IMR-90 (cell line): ENCODE measurements at regions not wholly inside any gene's neighbourhood (a gene's known extent, or its start where the extent isn't known, plus 50 kb on each side); places are given as distances from the start of the nearest gene placed in this dataset.

Experiments used
- ATAC-seq: fragments of 200-7000 bp; cut with Tn5 transposase; 2 replicates; pipeline ENCODE4 v1.9.1; 2020; ENCODE audit warnings: low read depth, mild to moderate bottlenecking, moderate library complexity
- BruUV-seq: library from RNA; stranded (reverse); fragments of 400-500 nt; replicated peaks from 2 replicates; lab custom pipeline; 2021; lab: Mats Ljungman, UMichigan
- CTCF ChIA-PET: fragments of 300-600 bp; formaldehyde crosslinking; extraction: SDS; loops from one replicate; lab custom pipeline; 2021; ENCODE audit warnings: antibody characterized with exemption; lab: Yijun Ruan, JAX
- POLR2A ChIA-PET: fragments of 300-600 bp; sonication (Branson Sonifier 250); formaldehyde crosslinking; loops from one replicate; lab custom pipeline; 2022; ENCODE audit warnings: antibody characterized with exemption; ENCODE audit not compliant: unreplicated experiment; lab: Charles Lee
- DNase-seq: peaks from one replicate; pipeline ENCODE4 v3.0.0; 2013
- H2AFZ ChIP-seq: replicated peaks from 2 replicates; pipeline ENCODE3; 2013; ENCODE audit warnings: low read length, mild to moderate bottlenecking; ENCODE audit not compliant: poor library complexity
- H2AK5ac ChIP-seq: 2 replicates; pipeline ENCODE4 v1.6.1; 2013; ENCODE audit warnings: low read depth, low read length, inconsistent platforms
- H2AK9ac ChIP-seq: replicated peaks from 2 replicates; pipeline ENCODE3; 2013; ENCODE audit warnings: mild to moderate bottlenecking, low read depth, low read length, moderate library complexity; ENCODE audit not compliant: poor library complexity
- H2BK120ac ChIP-seq: 2 replicates; pipeline ENCODE4 v1.6.1; 2013; ENCODE audit warnings: low read depth, low read length, inconsistent platforms
- H2BK15ac ChIP-seq: 3 replicates; pipeline ENCODE4 v1.6.1; 2013; ENCODE audit warnings: low read depth, low read length, inconsistent platforms
- H2BK20ac ChIP-seq: 2 replicates; pipeline ENCODE4 v1.6.1; 2013; ENCODE audit warnings: low read depth, mild to moderate bottlenecking, inconsistent platforms, low read length, moderate library complexity
- H2BK5ac ChIP-seq: 2 replicates; pipeline ENCODE4 v1.6.1; 2013; ENCODE audit warnings: mild to moderate bottlenecking, low read depth, low read length, inconsistent platforms; ENCODE audit not compliant: poor library complexity, severe bottlenecking
- H3K14ac ChIP-seq: replicated peaks from 2 replicates; pipeline ENCODE4 v1.6.1; 2013; ENCODE audit warnings: low read depth, low read length, inconsistent platforms
- H3K18ac ChIP-seq: 2 replicates; pipeline ENCODE4 v1.6.1; 2013; ENCODE audit warnings: low read depth, low read length, control low read depth
- H3K23ac ChIP-seq: 2 replicates; pipeline ENCODE4 v1.6.1; 2013; ENCODE audit warnings: low read depth, low read length, inconsistent platforms
- H3K27ac ChIP-seq: 2 replicates; pipeline ENCODE4 v1.5.1; 2013; ENCODE audit warnings: mild to moderate bottlenecking, control low read depth, low read length; ENCODE audit not compliant: insufficient read depth
- H3K27me3 ChIP-seq: 2 replicates; pipeline ENCODE4 v1.6.1; 2013; ENCODE audit warnings: low read length; ENCODE audit not compliant: control insufficient read depth, insufficient read depth
- H3K36me3 ChIP-seq: 2 replicates; pipeline ENCODE4 v1.6.1; 2013; ENCODE audit warnings: low read length, mixed read lengths; ENCODE audit not compliant: control insufficient read depth, insufficient read depth
- H3K4ac ChIP-seq: 2 replicates; pipeline ENCODE4 v1.6.1; 2013; ENCODE audit warnings: low read depth, low read length, inconsistent platforms
- H3K4me1 ChIP-seq: 2 replicates; pipeline ENCODE4 v1.6.1; 2013; ENCODE audit warnings: low read length, mixed read lengths; ENCODE audit not compliant: control insufficient read depth, insufficient read depth
- H3K4me2 ChIP-seq: 2 replicates; pipeline ENCODE4 v1.6.1; 2013; ENCODE audit warnings: low read depth, mild to moderate bottlenecking, control low read depth, low read length, moderate library complexity
- H3K4me3 ChIP-seq: 2 replicates; pipeline ENCODE4 v1.5.1; 2013; ENCODE audit warnings: low read depth, mild to moderate bottlenecking, control low read depth, low read length, moderate library complexity; ENCODE audit not compliant: insufficient read depth
- H3K56ac ChIP-seq: 2 replicates; pipeline ENCODE4 v1.6.1; 2013; ENCODE audit warnings: low read length, inconsistent platforms; ENCODE audit not compliant: insufficient read depth; ENCODE audit errors: extremely low read depth
- H3K79me1 ChIP-seq, 2 experiments: 2 replicates each; pipeline ENCODE4 v1.6.1; 2013; ENCODE audit warnings: low read length in 2 of 2, inconsistent platforms in 1 of 2, low read depth in 1 of 2
- H3K9ac ChIP-seq: 2 replicates; pipeline ENCODE4 v1.6.1; 2013; ENCODE audit warnings: low read depth, low read length, control low read depth
- H3K9me1 ChIP-seq: 2 replicates; pipeline ENCODE4 v1.6.1; 2013; ENCODE audit warnings: low read length, inconsistent platforms; ENCODE audit not compliant: insufficient read depth
- H3K9me3 ChIP-seq: 2 replicates; pipeline ENCODE4 v1.6.1; 2013; ENCODE audit warnings: low read length; ENCODE audit not compliant: control insufficient read depth, insufficient read depth
- H4K20me1 ChIP-seq: 2 replicates; pipeline ENCODE4 v1.6.1; 2013; ENCODE audit warnings: low read length, inconsistent platforms; ENCODE audit not compliant: insufficient read depth
- H4K5ac ChIP-seq: 2 replicates; pipeline ENCODE4 v1.6.1; 2013; ENCODE audit warnings: mild to moderate bottlenecking, low read depth, low read length, control low read depth
- H4K8ac ChIP-seq, 2 experiments: 2 replicates each; pipeline ENCODE4 v1.6.1; 2013; ENCODE audit warnings: low read depth in 2 of 2, low read length in 2 of 2, control low read depth in 1 of 2, inconsistent platforms in 1 of 2
- H4K91ac ChIP-seq: 2 replicates; pipeline ENCODE4 v1.6.1; 2013; ENCODE audit warnings: low read depth, low read length, inconsistent platforms; ENCODE audit not compliant: insufficient read depth
- BHLHE40 ChIP-seq: fragments of 150-350 bp; IDR thresholded peaks from 2 replicates; pipeline ENCODE4 v1.6.1; 2016; ENCODE audit warnings: mild to moderate bottlenecking, low read depth, low read length
- CEBPB ChIP-seq: IDR thresholded peaks from 2 replicates; pipeline ENCODE4 v1.6.1; 2012; ENCODE audit warnings: low read depth, low read length, improper control_type of control experiment
- CHD1 ChIP-seq: IDR thresholded peaks from 2 replicates; pipeline ENCODE4 v1.6.1; 2012; ENCODE audit warnings: low read depth, low read length, improper control_type of control experiment
- CTCF ChIP-seq: conservative IDR thresholded peaks from 2 replicates; pipeline ENCODE4 v1.5.1; 2012; ENCODE audit warnings: mild to moderate bottlenecking, low read depth, low read length, improper control_type of control experiment
- ELK1 ChIP-seq: fragments of 150-350 bp; IDR thresholded peaks from 2 replicates; pipeline ENCODE4 v1.6.1; 2016; ENCODE audit warnings: low read depth, mild to moderate bottlenecking, low read length, moderate library complexity, borderline replicate concordance
- FOS ChIP-seq: fragments of 150-350 bp; IDR thresholded peaks from 2 replicates; pipeline ENCODE4 v1.6.1; 2016; ENCODE audit warnings: low read depth, low read length
- MAFK ChIP-seq: IDR thresholded peaks from 2 replicates; pipeline ENCODE4 v1.6.1; 2012; ENCODE audit warnings: low read depth, low read length, improper control_type of control experiment
- MAZ ChIP-seq: IDR thresholded peaks from 2 replicates; pipeline ENCODE4 v1.6.1; 2012; ENCODE audit warnings: low read depth, mild to moderate bottlenecking, low read length, improper control_type of control experiment, moderate library complexity, borderline replicate concordance
- MXI1 ChIP-seq: IDR thresholded peaks from 2 replicates; pipeline ENCODE4 v1.6.1; 2012; ENCODE audit warnings: low read depth, mild to moderate bottlenecking, low read length, moderate library complexity, borderline replicate concordance
- NFE2L2 ChIP-seq: fragments of 150-350 bp; IDR thresholded peaks from 2 replicates; pipeline ENCODE4 v1.6.1; 2016; ENCODE audit warnings: low read depth, mild to moderate bottlenecking, low read length
- POLR2A ChIP-seq: IDR thresholded peaks from 2 replicates; pipeline ENCODE4 v1.6.1; 2012; ENCODE audit warnings: mild to moderate bottlenecking, low read depth, low read length
- RAD21 ChIP-seq: IDR thresholded peaks from 2 replicates; pipeline ENCODE4 v1.6.1; 2012; ENCODE audit warnings: low read length, improper control_type of control experiment
- RCOR1 ChIP-seq: IDR thresholded peaks from 2 replicates; pipeline ENCODE4 v1.6.1; 2012; ENCODE audit warnings: mild to moderate bottlenecking, low read length, improper control_type of control experiment; ENCODE audit not compliant: insufficient replicate concordance
- RFX5 ChIP-seq: IDR thresholded peaks from 2 replicates; pipeline ENCODE4 v1.8.0; 2012; ENCODE audit warnings: low read depth, mild to moderate bottlenecking, low read length, moderate library complexity
- SMC3 ChIP-seq: fragments of 150-350 bp; IDR thresholded peaks from 2 replicates; pipeline ENCODE4 v1.6.1; 2016; ENCODE audit warnings: low read depth, mild to moderate bottlenecking, antibody characterized with exemption, low read length, moderate library complexity
- USF2 ChIP-seq: fragments of 150-350 bp; IDR thresholded peaks from 2 replicates; pipeline ENCODE4 v1.6.1; 2017; ENCODE audit warnings: mild to moderate bottlenecking, antibody characterized with exemption, low read length, low read depth
- WGBS, 2 experiments: methylation state at CpG; one replicate each; pipeline versions ENCODE4 v1.1.5 to v1.1.7; 2013; ENCODE audit warnings: missing lambda C conversion rate in 2 of 2; ENCODE audit not compliant: insufficient read length in 1 of 2; ENCODE audit errors: extremely low coverage in 2 of 2; 5-methylcytosine and 5-hydroxymethylcytosine counted together
- dilution Hi-C: fragments of 300-500 bp; cut with HindIII; formaldehyde crosslinking; loops from one replicate; pipeline ENCODE4 v1.14.3; 2018; ENCODE audit warnings: low sequenced_read_pairs; ENCODE audit not compliant: unreplicated experiment
- in situ Hi-C: fragments of 300-500 bp; cut with MboI; formaldehyde crosslinking; loops from 3 replicates; pipeline ENCODE4 v1.14.3; 2019; ENCODE audit warnings: low sequenced_read_pairs, inconsistent platforms, mixed read lengths
- intact Hi-C: fragments of 100-400 bp; cut with micrococcal nuclease; formaldehyde crosslinking; loops from 2 replicates; pipeline ENCODE4 v1.10.0; 2022

- intact Hi-C loops, result no loop called here
- Histone ChIP-seq H3K4me3 (no peak overlapping the region), H4K5ac (no peak overlapping the region), H3K27ac (no peak overlapping the region), H3K4me1 (no peaks in the 10 kb centered on the region), H2BK5ac (no peak overlapping the region), H2AFZ (no peak overlapping the region), H4K91ac (no peak overlapping the region), H4K8ac (no peak overlapping the region), H3K36me3 (no peaks in the 10 kb centered on the region), H3K9ac (no peak overlapping the region), H3K9me1 (no peaks in the 10 kb centered on the region), H3K27me3 (no peaks in the 10 kb centered on the region), H2BK120ac (no peak overlapping the region), H4K20me1 (no peaks in the 10 kb centered on the region), H2BK20ac (no peak overlapping the region), H3K79me1 (no peaks in the 10 kb centered on the region), H2AK9ac (no peak overlapping the region), H3K4ac (no peak overlapping the region), H3K18ac (no peak overlapping the region), H2BK15ac (no peak overlapping the region), H2AK5ac (no peak overlapping the region), H3K4me2 (no peak overlapping the region), H3K14ac (no peak overlapping the region), H3K56ac (no peak overlapping the region), H3K9me3 (peaks cover 2% of the 10 kb centered on the region; the same call in 1 of the 2 replicates), H3K23ac (no peak overlapping the region)
- no peak for TF ChIP-seq RAD21
- TF ChIP-seq CTCF, result no peak
- TF ChIP-seq BHLHE40, result no peak
- no peak for TF ChIP-seq ELK1
- TF ChIP-seq CHD1, result no peak
- TF ChIP-seq USF2, result no peak
- TF ChIP-seq RFX5, result no peak
- TF ChIP-seq FOS, result no peak
- TF ChIP-seq POLR2A, result no peak
- no peak for TF ChIP-seq CEBPB
- no peak for TF ChIP-seq RCOR1
- no peak for TF ChIP-seq NFE2L2
- no peak for TF ChIP-seq MAFK
- TF ChIP-seq MAZ, result no peak
- TF ChIP-seq SMC3, result no peak
- no peak for TF ChIP-seq MXI1
- dilution Hi-C loops, result no loop called here
- ATAC-seq, result no peak
- ChIA-PET POLR2A (no interaction called here), CTCF (no interaction called here)
- DNase-seq, result no peak
- BruUV-seq, result no TSS peak
- WGBS, 2 experiments, result 50% methylated on average over 1 of the region's 3 CpGs; no CpG with 5 or more reads in 1 of the 2 experiments
- in situ Hi-C loops, result no loop called here
These were observed 246.5 kb upstream of the PEX5L start for GRCh38 chr3:180283251-180283650.
